Uterus (tissue), 2 donors: ENCODE measurements at regions not wholly inside any gene's neighbourhood (a gene's known extent, or its start where the extent isn't known, plus 50 kb on each side); places are given as distances from the start of the nearest gene placed in this dataset.

Source experiments
- CTCF ChIP-seq, 4 experiments: fragments of 200-600 bp in 2 of 4; fragments of 450-650 bp in 2 of 4; sonication (generic) in 2 of 4; IDR thresholded peaks; one replicate each; pipeline ENCODE4 v1.5.1; 2016 to 2019; ENCODE audit warnings: antibody characterized with exemption in 4 of 4, mild to moderate bottlenecking in 2 of 4, moderate library complexity in 1 of 4
- POLR2A ChIP-seq, 2 donors: fragments of 450-650 bp; IDR thresholded peaks; one replicate each; pipeline ENCODE4 v1.6.1; 2016; ENCODE audit warnings: antibody characterized with exemption in 2 of 2, mild to moderate bottlenecking in 1 of 2, moderate library complexity in 1 of 2

- TF ChIP-seq CTCF (IDR thresholded peaks at IDR 0.05) (no peak), POLR2A (IDR thresholded peaks at IDR 0.05) (no peak)
Observed at GRCh38 chr9:28166179-28166578, 592.9 kb upstream of the C9orf72 start.
